ENCODE measurements at regions not wholly inside any gene's neighbourhood (a gene's known extent, or its start where the extent isn't known, plus 50 kb on each side); places are given as distances from the start of the nearest gene placed in this dataset.
"Not testable (repeated sequence)": the region's sequence is repeated elsewhere in the genome, so short reads cannot be mapped to it uniquely, and the experiment has no call there.

DNA sequence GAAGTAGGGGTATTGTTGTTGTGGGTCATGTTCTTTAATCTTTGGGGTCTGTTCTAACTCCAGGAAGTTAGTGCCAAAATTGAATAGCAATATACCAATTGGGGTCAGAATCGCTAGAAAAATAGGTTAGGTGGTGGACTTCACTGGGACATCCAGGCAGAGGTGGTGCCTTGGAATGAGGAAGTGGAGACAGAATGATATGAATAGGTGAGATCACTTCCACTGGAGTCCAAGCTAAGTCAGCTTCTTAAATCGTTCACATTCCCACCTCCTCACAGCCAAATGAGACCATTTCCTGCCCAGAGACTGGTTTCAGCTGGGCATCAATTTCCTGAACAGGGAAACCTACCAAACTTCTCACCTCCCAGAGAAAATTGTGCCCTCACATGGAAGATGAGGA, 137.8 kb upstream of the RAB4A start:
- no peak for DNase-seq (ENCODE audit: low read depth)

DNA sequence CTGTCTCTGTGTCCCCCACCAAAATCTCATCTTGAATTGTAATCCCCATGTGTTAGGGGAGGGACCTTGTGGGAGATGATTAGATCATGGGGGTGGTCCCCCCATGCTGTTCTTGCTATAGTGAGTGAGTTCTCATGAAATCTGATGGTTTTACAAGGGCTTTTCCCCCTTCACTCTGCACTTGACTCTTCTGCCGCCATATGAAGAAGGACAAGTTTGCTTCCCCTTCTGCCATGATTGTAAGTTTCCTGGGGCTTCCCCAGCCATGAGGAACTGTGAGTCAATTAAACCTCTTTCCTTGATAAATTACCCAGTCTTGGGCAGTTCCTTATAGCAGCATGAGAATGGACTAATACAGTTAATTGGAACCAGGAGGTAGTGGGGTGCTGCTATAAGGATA, 137.1 kb upstream of the RAB4A start:
- DNase-seq (ENCODE audit: low read depth): no peak

DNA sequence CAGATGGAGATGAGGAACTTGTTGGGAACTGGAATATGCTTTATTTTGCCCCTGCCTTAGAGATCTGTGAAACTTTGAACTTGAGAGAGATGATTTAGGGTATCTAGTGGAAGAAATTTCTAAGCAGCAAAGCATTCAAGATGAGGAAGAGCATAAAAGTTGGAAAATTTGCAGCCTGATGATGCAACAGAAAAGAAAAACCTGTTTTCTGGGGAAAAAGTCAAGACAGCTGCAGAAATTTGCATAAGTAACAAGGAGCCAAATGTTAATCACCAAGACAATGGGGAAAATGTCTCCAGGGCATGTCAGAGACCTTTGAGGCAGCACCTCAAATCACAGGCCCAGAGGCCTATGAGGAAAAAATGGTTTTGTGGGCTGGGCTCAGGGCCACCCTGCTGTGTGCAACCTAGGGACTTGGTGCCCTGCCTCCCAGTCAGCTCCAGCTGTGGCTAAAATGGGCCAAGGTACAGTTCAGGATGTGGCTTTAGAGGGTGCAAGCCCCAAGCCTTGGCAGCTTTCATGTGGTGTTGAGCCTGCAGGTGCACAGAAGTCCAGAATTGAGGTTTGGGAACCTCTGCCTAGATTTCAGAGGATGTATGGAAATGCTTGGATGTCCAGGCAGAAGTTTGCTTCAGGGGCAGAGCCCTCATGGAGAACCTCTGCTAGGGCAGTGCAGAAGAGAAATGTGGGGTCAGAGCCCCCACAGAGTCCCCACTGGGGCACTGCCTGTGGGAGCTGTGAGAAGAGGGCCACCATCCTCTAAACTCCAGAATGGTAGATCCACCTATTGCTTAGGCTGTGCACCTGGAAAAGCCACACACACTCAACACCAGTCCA, 136.3 kb upstream of the RAB4A start:
- not testable (repeated sequence) for DNase-seq (ENCODE audit: low read depth)

DNA sequence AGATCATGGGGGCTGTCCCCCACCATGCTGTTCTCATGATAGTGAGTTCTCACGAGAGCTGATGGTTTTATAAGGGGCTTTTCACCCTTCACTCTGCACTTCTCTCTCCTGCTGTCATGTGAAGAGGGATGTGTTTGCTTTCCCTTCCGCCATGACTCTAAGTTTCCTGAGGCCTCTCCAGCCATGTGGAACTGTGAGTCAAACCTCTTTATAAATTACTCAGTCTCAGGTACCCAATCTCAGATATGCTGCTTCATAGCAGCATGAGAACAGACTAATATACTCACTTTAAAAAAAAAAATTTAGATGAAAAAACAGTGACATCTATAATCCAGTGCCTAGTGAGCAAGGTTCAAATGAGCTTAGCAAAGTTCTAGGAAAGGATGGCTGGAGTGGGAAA, 135.1 kb upstream of the RAB4A start:
- DNase-seq (ENCODE audit: low read depth): no peak

DNA sequence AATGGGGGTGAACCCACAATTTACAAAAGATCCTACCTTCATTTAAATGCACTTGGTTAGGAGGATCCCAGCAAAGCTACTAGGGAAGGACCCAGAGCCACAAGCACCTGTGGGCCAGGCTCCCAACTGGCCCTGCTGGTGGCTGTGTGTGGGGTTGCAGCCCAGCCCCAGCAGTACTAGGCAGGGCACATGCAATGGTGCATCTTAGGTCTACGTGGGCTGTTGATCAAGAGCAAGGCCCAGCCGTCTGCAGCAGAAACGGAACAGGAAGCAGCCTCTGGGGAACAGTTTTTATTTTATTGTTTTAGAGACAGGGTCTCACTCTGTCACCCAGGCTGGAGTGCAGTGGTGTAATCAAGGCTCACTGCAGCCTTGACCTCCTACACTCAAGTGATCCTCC, 134.1 kb upstream of the RAB4A start:
- DNase-seq (ENCODE audit: low read depth): no peak

DNA sequence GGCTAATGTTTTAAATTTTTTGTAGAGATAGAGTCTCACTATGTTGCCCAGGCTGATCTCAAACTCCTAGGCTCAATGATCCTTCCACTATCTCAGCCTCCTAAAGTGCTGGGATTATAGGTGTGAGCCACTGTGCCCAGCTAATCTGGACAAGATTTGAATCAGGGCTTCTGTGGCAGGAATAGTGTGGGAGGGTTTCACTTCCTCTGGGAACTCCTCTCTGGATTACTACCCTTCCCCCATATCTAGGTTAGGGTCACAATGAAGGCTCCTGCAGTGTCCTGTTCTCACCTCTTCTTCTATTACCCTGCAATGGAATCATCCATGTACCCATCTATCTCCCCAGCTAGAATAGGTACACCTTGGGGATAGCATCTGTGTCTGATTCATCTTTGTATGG, 133.6 kb upstream of the RAB4A start:
- DNase-seq (ENCODE audit: low read depth): no peak

DNA sequence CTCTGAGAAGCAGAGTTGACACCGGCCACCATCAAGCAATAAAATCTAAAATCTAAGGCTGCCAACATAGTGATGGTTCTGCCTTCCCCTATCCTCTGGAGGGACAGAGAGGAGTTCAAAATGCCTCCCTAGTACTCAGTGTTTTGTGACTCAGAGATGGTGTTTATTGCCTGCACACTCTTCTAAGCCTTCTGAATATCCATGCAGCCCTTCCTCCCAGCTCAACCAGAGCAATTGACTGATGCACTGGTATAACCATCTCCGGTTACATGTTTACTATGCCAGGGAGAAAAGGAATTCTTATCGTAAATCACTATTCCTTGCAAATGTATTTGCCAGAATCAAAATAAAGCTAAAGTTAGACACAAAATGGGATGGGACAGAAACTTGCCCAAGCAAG, 132.9 kb upstream of the RAB4A start:
- DNase-seq (ENCODE audit: low read depth): no peak

DNA sequence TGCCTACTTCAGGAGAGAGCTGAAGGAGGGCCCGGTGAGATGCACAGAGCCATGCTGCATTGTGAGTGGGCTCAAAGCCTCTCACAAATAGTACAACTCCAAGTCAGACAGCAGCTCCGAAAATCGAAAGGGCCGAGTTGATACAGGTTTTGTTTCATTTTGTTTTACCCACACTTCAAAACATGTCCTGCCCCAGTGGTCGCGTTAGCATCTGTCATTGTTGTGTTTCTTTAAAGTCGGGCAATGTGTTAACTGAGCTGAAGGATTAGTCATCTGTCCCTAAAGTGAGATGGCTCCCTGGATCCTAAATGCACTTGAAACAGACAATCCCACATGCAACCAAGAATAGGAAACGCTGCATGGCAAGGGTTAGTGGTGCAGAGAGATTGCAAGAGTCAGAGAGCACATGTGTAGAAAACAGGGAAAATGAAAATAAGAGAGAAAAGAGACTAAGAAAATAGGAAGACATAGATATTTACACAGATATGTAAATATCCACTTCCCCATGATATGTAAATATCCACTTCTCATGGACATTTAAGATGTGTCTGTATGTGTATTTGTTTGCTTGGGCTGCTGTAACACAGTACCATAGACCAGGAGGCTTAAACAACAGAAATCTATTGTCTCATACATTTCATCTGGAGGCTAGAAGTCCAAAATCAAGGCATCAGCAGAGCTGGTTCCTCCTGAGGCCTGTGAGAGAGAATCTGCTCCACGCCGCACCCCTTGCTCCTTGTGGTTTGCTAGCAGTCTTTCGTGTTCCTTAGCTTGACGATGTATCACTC, 131.4 kb upstream of the RAB4A start:
- no peak for DNase-seq (ENCODE audit: low read depth)

DNA sequence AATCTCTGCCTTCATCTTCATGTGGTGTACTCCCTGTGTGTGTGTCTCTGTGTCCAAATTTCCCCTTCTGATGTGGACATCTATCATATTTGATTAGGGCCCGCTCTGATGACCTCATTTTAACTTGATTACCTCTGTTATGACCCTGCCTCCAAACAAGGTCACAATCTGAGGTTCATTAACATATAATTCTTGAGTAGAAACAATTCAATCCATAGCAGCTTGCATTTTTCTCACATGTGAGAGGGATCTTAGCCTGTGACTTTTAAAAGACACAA, 130.9 kb upstream of the RAB4A start:
- no peak for DNase-seq (ENCODE audit: low read depth)

DNA sequence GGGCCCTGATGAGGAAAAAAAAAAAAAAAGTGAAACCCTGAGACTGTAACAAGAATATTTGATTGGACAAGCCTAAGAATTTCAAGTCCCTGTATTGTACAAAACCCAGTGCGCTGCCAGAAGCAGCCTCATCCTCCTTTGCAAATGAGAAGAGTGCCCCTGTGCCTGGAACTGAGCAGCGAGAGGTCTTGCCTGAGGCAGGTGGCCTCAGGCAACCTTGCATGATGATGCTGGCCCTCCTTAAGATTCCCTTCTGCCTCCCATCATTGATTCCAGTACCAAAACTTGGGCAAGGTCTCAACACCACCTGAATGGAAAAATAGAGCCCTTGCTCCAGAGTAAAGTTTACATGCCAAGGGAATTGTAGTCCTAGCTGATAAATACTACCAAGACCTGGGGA, 129.6 kb upstream of the RAB4A start:
- DNase-seq (ENCODE audit: low read depth): no peak

DNA sequence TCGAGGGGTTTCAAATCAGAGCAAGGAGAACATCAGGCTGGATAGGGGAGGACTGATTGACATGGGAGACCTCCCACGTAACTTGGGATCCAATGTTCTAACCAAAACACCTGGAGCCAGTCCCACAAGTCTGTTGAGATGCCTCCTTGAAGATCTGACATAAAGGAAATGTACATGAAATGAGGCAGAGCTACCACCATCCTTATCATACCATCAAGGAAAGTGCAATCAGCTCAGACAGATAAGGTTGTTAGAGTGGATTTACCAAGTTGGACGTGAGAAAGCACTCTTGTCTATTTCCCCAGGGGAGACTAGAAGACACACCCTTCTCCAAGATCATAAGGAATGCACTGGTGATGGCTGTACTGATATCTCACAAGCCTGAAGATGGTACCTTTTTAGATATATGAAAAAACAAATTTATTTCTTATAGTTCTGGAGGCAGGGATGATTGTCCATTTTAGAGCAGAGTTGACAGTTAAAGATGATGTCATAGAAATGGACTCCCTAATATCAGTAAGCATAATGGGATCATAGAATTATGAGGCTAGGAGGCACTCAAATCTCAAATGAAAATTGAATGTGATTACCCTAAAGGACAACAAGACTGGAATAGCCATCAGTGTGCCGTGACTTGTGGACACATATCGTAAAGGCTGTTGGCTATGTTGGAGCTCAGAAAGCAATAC, 129.1 kb upstream of the RAB4A start:
- no peak for DNase-seq (ENCODE audit: low read depth)

DNA sequence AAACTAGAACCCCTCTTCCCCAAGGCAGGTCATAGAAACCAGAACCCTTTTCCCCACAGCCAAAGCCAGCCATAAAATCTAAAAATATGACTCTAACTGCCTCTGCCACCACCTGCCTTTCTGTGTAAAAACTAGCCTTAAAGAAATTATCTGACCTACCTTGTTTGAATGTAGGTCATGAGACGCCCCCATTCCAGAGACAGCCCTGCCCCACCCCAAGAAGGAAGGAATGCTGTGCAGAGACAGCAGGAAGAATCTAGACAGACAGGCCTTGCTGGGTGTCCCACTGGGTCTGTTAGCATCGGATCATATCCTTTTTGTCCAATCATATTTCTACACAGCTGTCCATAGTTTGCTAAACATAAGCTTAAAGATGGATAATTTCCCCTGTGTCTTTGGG, 128.4 kb upstream of the RAB4A start:
- DNase-seq (ENCODE audit: low read depth): no peak

DNA sequence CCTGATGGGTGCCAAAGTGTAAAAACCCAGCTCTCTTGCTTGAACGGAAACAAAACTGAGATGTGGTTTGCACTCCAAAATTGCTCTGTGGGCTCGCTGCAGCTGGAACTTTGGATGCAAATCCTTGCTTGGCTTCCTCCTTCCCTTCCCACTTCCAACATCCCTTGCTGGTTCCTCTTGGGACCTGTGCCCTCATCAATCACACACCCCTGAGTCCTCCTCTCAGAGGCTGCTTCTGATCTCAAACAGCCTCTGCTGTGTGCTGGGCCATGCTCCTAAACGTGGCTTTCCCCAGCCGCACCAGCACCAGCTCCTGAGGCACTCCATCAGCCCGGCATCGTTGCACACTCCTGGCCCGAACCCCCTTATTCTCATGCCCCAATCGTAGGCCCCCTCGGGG, 124.3 kb upstream of the RAB4A start:
- DNase-seq (ENCODE audit: low read depth): no peak

DNA sequence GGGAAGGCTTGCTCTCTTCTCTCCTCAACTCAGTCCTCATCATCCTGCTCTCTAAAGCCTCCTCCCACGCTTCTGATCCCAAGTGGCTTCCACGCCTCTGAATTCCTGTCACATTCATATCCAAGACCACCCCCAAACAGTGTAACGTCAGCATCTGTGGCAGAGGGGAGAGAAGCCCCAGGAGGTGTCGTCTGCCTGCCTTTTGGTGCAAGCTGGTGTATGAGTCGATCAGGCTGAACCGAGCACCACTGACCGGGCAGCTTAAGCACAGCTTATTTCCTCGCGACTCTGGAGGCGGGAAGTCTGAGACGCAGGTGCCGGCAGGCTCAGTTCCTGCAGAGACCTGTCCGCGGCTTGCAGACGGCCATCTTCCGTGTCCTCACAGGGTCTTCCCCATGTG, 123.8 kb upstream of the RAB4A start:
- no peak for DNase-seq (ENCODE audit: low read depth)

DNA sequence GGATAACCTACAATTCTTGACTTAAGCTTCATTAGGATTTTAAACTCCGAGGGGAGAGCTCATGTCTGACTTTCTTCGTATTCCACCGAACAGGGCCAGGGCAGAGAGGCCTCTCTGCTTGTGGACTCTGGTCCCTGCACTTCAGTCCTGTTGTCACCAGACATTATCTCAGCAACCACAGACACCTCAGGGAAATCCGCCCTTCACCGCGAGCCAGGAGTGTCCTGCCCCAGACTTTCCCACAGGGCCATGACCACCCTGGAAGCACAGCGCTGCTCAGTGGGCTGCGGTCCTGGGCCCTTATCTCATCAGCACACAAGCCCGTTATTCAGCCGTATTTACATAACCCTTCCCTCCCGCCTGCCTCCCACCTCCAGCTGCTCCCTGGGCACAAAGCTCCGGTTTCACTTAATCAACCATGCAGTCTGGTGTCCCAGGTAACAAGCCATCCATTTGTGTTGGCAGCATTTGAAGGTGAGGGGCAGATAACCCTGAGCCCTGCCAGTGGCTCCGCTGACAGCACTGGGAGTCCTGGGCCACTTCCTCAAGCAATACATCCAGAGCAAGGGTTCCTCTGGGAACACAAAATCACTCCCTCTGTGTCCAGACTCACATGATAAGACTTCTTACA, 122.8 kb upstream of the RAB4A start:
- no peak for DNase-seq (ENCODE audit: low read depth)

DNA sequence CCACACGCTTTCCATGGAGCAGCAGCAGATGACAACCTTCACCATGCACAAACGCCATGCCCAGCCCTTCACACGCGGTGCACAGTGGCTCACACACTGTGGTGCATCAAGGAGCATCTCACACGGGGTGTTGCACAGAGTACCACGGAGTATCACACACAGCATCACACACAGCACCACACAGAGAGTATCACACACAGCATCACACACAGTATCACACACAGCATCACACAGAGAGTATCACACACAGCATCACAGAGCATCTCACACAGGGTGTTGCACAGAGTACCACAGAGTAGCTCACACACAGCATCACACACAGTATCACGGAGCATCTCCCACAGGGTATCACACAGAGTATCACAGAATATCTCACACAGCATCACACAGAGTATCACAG, 122.2 kb upstream of the RAB4A start:
- no peak for DNase-seq (ENCODE audit: low read depth)

DNA sequence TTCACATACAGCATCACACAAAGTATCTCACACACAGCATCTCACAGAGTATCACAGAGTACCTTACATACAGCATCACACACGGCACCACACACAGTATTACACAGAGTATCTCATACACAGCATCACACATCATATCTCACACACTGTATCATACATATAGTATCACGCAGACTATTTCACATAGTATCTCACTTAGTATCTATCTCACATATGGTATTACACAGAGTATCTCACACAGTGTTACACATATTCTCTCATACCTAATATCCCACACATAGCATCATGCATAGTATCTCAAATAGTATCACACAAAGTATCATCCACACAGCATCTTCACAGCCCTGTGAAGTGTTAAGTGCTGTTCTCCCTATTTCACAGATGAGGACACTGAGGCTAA, 121.5 kb upstream of the RAB4A start:
- no peak for DNase-seq (ENCODE audit: low read depth)

DNA sequence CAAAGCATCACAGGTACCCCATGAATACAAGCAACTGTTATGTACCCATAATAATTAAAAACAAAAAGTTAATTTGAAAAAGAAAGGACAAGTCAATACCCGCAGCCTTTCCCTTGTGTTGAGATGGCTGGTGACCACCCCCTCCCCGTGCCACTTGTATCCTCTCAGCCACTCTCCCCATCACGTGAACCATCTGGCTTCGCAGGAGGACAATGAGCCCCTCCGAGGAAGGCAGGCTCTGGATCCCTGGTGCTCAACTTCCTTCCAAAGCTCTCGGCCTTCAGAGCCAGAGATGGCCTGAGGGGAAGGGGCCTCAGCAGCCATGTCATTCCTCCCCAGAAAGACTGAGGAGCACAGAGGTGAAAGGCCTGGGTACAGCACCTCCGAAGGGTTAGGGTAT, 120.4 kb upstream of the RAB4A start:
- DNase-seq (ENCODE audit: low read depth): no peak

DNA sequence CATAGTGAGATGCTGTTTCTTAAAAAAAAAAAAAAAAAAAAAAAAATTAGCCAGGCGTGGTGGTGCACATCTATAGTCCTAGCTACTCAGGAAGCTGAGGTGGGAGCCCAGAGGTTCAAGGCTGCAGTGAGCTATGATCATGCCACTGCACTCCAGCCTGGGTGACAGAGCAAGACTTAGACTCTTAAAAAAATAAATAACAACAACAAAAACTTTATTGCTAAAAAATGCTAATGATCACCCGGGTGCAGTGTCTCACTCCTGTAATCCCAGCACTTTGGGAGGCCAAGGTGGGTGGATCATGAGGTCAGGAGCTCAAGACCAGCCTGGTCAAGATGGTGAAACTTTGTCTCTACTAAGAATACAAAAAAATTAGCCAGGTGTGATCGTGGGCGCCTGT, 119.5 kb upstream of the RAB4A start:
- not testable (repeated sequence) for DNase-seq (ENCODE audit: low read depth)

DNA sequence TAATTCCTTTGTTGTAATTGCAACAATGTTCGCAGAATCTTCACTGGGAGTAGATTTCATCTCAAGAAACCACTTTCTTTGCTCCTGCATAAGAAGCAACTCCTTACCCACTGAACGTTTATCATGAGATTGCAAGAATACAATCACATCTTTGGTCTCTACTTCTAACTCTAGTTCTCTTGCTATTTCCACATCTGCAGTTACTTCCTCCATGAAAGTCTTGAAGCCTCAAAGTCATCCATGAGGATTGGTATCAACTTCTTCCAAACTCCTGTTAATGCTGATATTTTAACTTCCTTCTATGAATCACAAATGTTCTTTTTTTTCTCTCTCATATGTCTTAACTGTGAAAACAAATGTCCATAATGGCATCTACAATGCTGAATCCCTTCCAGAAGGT, 118.6 kb upstream of the RAB4A start:
- no peak for DNase-seq (ENCODE audit: low read depth)

DNA sequence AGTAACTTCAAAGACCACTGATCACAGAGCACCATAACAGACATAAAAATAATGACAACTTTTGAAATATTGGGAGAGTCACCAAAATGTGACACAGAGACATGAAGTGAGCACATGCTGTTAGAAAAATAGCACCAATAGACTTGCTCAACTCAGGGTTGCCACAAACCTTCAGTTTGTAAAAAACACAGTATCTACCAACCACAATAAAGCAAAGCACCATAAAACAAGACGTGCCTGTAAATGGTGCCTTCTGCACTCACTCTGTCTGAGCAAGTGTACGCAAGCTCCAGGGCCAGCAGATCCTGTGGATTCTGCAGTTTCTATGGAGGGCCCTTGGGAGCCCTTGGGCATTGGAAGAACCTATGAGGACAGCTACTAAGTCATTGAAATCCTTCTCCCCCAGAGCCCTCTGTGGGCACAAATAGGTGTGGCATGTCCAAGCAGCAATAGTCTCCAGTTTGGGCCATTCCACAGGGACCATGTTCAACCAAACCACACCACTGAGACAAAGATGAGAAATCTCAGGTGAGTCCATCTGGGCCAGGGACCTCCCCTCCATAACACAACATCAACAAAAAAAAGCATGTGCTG, 116.9 kb upstream of the RAB4A start:
- no peak for DNase-seq (ENCODE audit: low read depth)

DNA sequence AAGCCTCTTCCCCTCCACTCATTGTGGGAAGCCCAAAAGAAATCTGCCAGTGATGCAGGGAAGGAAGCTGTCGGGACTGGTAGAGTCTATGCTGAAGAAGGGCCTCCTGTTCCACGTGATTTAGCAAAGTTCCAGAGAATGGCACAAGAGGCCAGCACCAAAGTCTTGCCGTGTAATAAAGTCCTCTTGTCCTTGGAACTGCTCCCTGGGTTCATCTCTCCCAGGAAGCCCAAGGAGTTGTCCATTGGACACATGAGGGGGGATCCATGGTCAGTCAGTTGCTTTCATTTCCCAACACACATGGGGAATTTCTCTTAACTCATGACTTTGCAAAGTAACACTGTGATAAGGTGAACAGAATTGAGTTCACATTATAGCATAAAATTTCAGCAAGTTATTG, 116.1 kb upstream of the RAB4A start:
- no peak for DNase-seq (ENCODE audit: low read depth)
